ENCODE measurements at regions not wholly inside any gene's neighbourhood (a gene's known extent, or its start where the extent isn't known, plus 50 kb on each side); places are given as distances from the start of the nearest gene placed in this dataset.

DNA sequence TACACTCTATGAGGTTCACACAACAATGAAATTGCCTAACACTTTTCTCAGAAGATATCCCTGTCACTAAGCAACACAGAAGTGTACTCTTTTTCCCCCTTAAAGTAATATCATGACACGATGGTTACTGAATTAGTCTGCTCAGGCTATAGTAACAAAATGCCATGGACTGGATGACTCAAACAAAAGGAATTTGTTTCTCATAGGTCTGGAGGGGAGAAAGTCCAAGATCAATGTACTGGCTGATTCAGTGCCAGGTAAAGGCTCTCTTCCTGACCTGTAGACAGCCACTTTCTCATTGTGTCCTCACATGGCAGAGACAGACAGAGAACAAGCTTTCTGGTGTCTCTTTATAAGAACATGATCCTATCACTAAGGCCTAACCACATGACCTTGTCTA is 211.9 kb downstream of the RBM43 start:
- TF ChIP-seq, protein P1, sequence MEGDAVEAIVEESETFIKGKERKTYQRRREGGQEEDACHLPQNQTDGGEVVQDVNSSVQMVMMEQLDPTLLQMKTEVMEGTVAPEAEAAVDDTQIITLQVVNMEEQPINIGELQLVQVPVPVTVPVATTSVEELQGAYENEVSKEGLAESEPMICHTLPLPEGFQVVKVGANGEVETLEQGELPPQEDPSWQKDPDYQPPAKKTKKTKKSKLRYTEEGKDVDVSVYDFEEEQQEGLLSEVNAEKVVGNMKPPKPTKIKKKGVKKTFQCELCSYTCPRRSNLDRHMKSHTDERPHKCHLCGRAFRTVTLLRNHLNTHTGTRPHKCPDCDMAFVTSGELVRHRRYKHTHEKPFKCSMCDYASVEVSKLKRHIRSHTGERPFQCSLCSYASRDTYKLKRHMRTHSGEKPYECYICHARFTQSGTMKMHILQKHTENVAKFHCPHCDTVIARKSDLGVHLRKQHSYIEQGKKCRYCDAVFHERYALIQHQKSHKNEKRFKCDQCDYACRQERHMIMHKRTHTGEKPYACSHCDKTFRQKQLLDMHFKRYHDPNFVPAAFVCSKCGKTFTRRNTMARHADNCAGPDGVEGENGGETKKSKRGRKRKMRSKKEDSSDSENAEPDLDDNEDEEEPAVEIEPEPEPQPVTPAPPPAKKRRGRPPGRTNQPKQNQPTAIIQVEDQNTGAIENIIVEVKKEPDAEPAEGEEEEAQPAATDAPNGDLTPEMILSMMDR (IDR thresholded peaks at IDR 0.05; ENCODE audit: low read depth, low read length), result no peak
- DNase-seq (ENCODE audit: extremely low read depth, low read depth), result no peak

DNA sequence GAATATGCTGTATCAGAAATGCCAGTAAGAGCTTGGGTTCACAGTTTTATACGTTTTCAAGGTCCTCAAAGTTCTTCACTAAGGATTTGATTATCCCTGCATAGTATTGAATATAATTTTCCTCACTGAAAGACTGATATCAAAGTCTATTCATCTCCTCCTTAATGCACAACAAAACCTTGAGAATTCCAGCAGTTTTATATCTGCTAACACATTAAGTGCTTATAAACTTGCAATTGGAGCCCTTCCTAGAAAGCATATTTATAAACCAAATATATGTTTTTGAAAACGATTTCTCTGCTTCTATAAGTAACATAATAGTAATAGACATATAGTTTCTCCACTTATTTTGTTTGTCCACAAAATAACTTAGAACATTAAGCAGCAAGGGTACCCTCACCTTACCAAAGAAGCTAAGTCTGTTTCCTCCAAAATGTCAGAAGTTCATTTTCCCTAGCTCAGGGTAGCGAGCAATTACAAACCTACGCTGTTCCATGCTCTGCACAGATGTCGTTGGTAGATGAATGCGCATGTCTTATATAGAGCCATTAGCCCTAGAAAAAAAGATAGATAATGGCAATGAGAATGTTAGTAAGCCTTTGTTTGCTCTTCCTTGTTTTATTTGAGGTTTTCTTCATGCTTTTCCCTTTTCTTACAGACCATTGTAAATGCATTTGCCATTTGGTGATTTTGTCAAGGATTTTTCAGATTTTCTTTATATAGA is 213.2 kb downstream of the RBM43 start:
- TF ChIP-seq, protein P1 (IDR thresholded peaks at IDR 0.05; ENCODE audit: low read depth, low read length), result no peak
- DNase-seq (ENCODE audit: extremely low read depth, low read depth), result no peak

DNA sequence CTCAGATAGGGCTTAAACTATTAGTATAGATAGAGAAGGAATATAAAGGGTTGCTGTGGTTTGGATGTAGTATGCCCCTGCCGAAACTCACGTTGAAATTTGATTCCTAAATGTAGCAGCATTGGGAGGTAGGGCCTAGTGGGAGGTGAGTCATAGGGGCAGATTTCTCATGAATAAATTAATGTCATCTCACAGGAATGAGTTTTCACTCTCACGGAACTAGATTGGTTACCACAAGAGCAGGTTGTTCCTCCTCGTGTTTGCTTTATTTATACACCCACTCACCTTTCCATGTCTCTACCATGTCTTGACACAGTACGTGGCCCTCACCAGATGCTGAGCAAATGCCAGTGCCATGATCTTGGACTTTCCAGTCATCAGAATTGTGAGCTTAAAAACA is 218.2 kb downstream of the RBM43 start:
- TF ChIP-seq, protein P1 (IDR thresholded peaks at IDR 0.05; ENCODE audit: low read depth, low read length), result no peak

DNA sequence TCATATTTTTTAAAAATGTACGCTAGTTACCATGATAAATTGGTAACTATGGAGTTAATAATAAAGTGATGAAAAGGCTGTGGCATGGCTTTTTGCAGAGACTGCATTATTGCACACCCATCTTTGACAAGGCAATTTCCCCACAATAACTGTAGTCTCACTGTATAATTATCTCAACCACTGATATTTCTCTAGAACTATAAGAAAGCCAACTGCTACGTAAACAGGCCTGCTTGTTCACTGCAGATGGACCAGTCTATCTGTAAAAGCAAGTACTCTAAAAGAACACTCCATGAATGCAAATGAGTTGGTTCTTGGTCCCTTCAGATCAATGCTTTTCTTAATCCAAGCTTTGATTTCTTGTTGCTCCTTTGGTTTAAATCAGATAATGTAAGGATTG is 218.7 kb downstream of the RBM43 start:
- TF ChIP-seq, protein P1 (IDR thresholded peaks at IDR 0.05; ENCODE audit: low read depth, low read length), result no peak
- DNase-seq (ENCODE audit: extremely low read depth, low read depth), result no peak

More for the DNA sequence above, 218.2 kb downstream of the RBM43 start:
- DNase-seq (ENCODE audit: extremely low read depth, low read depth), result no peak

DNA sequence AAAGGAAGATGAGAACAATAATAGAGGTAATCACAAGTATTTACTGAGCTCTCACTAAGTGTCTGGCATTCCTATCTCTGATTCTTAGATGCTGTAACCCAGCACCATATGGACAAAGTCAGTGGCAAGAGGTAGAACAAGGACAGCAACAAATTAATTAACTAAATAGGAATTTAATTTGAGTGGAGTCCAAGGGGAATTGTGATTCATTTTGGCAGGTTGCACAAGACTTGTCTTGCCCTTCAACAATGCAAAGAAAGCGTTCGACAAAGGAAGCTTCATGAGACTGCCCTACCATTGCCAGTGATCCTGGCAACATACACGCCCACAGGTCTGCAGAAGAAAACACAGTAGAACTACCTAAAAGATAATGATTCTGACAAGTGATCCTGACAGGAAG is 221.6 kb downstream of the RBM43 start:
- TF ChIP-seq, protein P1 (IDR thresholded peaks at IDR 0.05; ENCODE audit: low read depth, low read length), result no peak
- peak; percentile 37 for DNase-seq (ENCODE audit: extremely low read depth, low read depth)

DNA sequence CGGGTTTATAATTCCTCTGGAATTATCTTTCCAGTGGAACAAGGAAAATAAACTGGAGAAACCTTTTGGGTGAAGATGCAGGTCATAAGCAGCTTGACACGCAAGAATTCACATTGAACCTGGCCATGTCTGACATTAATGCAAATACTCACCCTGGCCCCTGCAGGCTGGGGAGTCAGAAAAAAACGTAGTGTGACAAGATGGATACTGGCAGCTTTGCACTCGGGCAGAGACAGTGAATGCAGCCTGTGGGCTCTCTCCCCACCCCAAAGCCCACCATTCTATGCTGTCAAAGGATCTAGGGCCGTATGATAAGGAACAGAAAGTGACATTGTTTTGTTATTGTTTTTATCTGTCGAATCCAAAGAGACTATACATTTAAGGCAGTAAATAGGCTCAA is 223.1 kb downstream of the RBM43 start:
- TF ChIP-seq, protein P1 (IDR thresholded peaks at IDR 0.05; ENCODE audit: low read depth, low read length), result no peak

DNA sequence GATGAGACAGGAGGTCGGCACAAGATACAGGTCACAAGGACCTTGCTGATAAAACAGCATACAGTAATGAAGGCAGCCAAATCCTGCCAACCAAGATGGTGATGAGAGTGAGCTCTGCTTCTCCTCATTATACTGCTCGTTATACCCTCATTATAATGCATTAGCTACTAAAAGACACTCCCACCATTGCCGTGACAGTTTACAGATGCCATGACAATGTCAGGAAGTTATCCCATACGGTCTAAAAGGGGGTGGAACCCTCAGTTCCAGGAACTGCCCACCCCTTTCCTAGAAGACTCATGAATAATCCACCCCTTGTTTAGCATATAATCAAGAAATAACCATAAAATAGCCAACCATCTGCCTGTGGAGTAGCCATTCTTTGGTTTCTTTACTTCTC is 224.2 kb downstream of the RBM43 start:
- no peak for DNase-seq (ENCODE audit: extremely low read depth, low read depth)
- TF ChIP-seq, protein P1 (IDR thresholded peaks at IDR 0.05; ENCODE audit: low read depth, low read length), result no peak

More for the DNA sequence above, 223.1 kb downstream of the RBM43 start:
- no peak for DNase-seq (ENCODE audit: extremely low read depth, low read depth)

All from AG09319 (cell line).